Duodenal mucosa (tissue), 2 donors: ENCODE measurements at regions not wholly inside any gene's neighbourhood (a gene's known extent, or its start where the extent isn't known, plus 50 kb on each side); places are given as distances from the start of the nearest gene placed in this dataset.
A peak's percentile ranks its signal among the peaks of the same experiment; 100 is the strongest.

Experiments used
- H3K27ac ChIP-seq: one replicate; pipeline ENCODE4 v1.7.0; 2013; ENCODE audit warnings: low read depth, low read length
- H3K27me3 ChIP-seq, 2 donors: one replicate each; pipeline ENCODE4 v1.7.0; 2013; ENCODE audit warnings: low read length in 2 of 2, control low read depth in 1 of 2; ENCODE audit not compliant: insufficient read depth in 2 of 2, control insufficient read depth in 1 of 2
- H3K36me3 ChIP-seq, 2 donors: one replicate each; pipeline ENCODE4 v1.7.0; 2013; ENCODE audit warnings: low read length in 2 of 2, control low read depth in 1 of 2; ENCODE audit not compliant: insufficient read depth in 2 of 2, control insufficient read depth in 1 of 2
- H3K4me1 ChIP-seq, 2 donors: one replicate each; pipeline ENCODE4 v1.7.0; 2013; ENCODE audit warnings: low read length in 2 of 2, control low read depth in 1 of 2; ENCODE audit not compliant: insufficient read depth in 2 of 2, control insufficient read depth in 1 of 2
- H3K4me3 ChIP-seq, 2 donors: one replicate each; pipeline ENCODE4 v1.7.0; 2013; ENCODE audit warnings: low read length in 2 of 2, low read depth in 1 of 2
- H3K9ac ChIP-seq, 2 donors: one replicate each; pipeline ENCODE4 v1.7.0; 2013; ENCODE audit warnings: low read length in 2 of 2, low read depth in 1 of 2
- H3K9me3 ChIP-seq, 2 donors: one replicate each; pipeline ENCODE4 v1.7.0; 2013; ENCODE audit warnings: low read length in 2 of 2, control low read depth in 1 of 2; ENCODE audit not compliant: control insufficient read depth in 1 of 2

GRCh38 chr9:31334837-31335528, 1049.5 kb upstream of the ACO1 start:
- H3K4me1 ChIP-seq: no peaks in the 10 kb centered on the region
- no peaks in the 10 kb centered on the region for H3K36me3 ChIP-seq
- no peak overlapping the region for H3K4me3 ChIP-seq
- H3K9me3 ChIP-seq: no peaks in the 10 kb centered on the region
- H3K27ac ChIP-seq: no peak overlapping the region
- no peaks in the 10 kb centered on the region for H3K27me3 ChIP-seq
- H3K9ac ChIP-seq: no peak overlapping the region

- no peaks in the 10 kb centered on the region for H3K27me3 ChIP-seq
- no peaks in the 10 kb centered on the region for H3K9me3 ChIP-seq
- H3K27ac ChIP-seq: no peak overlapping the region
- H3K9ac ChIP-seq: no peak overlapping the region
- H3K4me3 ChIP-seq: no peak overlapping the region
- no peaks in the 10 kb centered on the region for H3K36me3 ChIP-seq
- H3K4me1 ChIP-seq: no peaks in the 10 kb centered on the region
These were observed 1048.8 kb upstream of the ACO1 start for GRCh38 chr9:31335529-31336234.

- H3K36me3 ChIP-seq: no peaks in the 10 kb centered on the region
- no peak overlapping the region for H3K27ac ChIP-seq
- no peaks in the 10 kb centered on the region for H3K9me3 ChIP-seq
- no peak overlapping the region for H3K9ac ChIP-seq
- H3K4me3 ChIP-seq: no peak overlapping the region
- H3K27me3 ChIP-seq: no peaks in the 10 kb centered on the region
- H3K4me1 ChIP-seq: no peaks in the 10 kb centered on the region
These were observed 1048.1 kb upstream of the ACO1 start for GRCh38 chr9:31336386-31336785.

GRCh38 chr9:31336841-31337240, 1047.6 kb upstream of the ACO1 start:
- Histone ChIP-seq H3K4me1 (no peaks in the 10 kb centered on the region), H3K27me3 (no peaks in the 10 kb centered on the region), H3K27ac (no peak overlapping the region), H3K9me3 (no peaks in the 10 kb centered on the region), H3K9ac (no peak overlapping the region), H3K4me3 (no peak overlapping the region), H3K36me3 (no peaks in the 10 kb centered on the region)

GRCh38 chr9:31347082-31347617, 1037.3 kb upstream of the ACO1 start:
- no peaks in the 10 kb centered on the region for H3K27me3 ChIP-seq
- H3K27ac ChIP-seq: no peak overlapping the region
- H3K9me3 ChIP-seq: no peaks in the 10 kb centered on the region
- peak overlapping the region; percentile 29 to 42 for H3K4me3 ChIP-seq
- H3K36me3 ChIP-seq: no peaks in the 10 kb centered on the region
- peaks cover 0 to 4% of the 10 kb centered on the region in 2 donors for H3K4me1 ChIP-seq
- H3K9ac ChIP-seq: peak overlapping the region in 1 of 2 donors; percentile 47

GRCh38 chr9:31355159-31355882, 1029.1 kb upstream of the ACO1 start:
- H3K4me3 ChIP-seq: no peak overlapping the region
- no peaks in the 10 kb centered on the region for H3K9me3 ChIP-seq
- no peaks in the 10 kb centered on the region for H3K27me3 ChIP-seq
- no peak overlapping the region for H3K9ac ChIP-seq
- H3K36me3 ChIP-seq: no peaks in the 10 kb centered on the region
- no peaks in the 10 kb centered on the region for H3K4me1 ChIP-seq
- H3K27ac ChIP-seq: no peak overlapping the region

- Histone ChIP-seq H3K9ac (no peak overlapping the region), H3K36me3 (no peaks in the 10 kb centered on the region), H3K9me3 (no peaks in the 10 kb centered on the region), H3K27me3 (no peaks in the 10 kb centered on the region), H3K4me1 (no peaks in the 10 kb centered on the region), H3K27ac (no peak overlapping the region), H3K4me3 (no peak overlapping the region)
These were observed 1028.5 kb upstream of the ACO1 start for GRCh38 chr9:31355965-31356364.

- no peak overlapping the region for H3K9ac ChIP-seq
- no peak overlapping the region for H3K27ac ChIP-seq
- no peaks in the 10 kb centered on the region for H3K9me3 ChIP-seq
These were observed 1025.4 kb upstream of the ACO1 start for GRCh38 chr9:31359071-31359470.

GRCh38 chr9:31364171-31364570, 1020.3 kb upstream of the ACO1 start:
- Histone ChIP-seq H3K27ac (no peak overlapping the region), H3K4me1 (no peaks in the 10 kb centered on the region), H3K4me3 (no peak overlapping the region), H3K27me3 (no peaks in the 10 kb centered on the region), H3K9me3 (no peaks in the 10 kb centered on the region), H3K36me3 (no peaks in the 10 kb centered on the region), H3K9ac (no peak overlapping the region)

More at GRCh38 chr9:31359071-31359470, 1025.4 kb upstream of the ACO1 start:
- Histone ChIP-seq H3K36me3 (no peaks in the 10 kb centered on the region), H3K4me1 (no peaks in the 10 kb centered on the region), H3K4me3 (no peak overlapping the region), H3K27me3 (no peaks in the 10 kb centered on the region)
